ENCODE measurements at regions not wholly inside any gene's neighbourhood (a gene's known extent, or its start where the extent isn't known, plus 50 kb on each side); places are given as distances from the start of the nearest gene placed in this dataset.

GRCh38 chr18:68525091-68525490 lies 189.8 kb downstream of the TMX3 start:
- no peak for DNase-seq (ENCODE audit: low read depth in 2 of 2)

- DNase-seq (ENCODE audit: low read depth in 2 of 2) = no peak
These were observed 194.4 kb downstream of the TMX3 start for GRCh38 chr18:68520406-68521075.

GRCh38 chr18:68519336-68519735 lies 195.6 kb downstream of the TMX3 start:
- DNase-seq (ENCODE audit: low read depth in 2 of 2) = no peak

GRCh38 chr18:68509902-68510301 lies 205.0 kb downstream of the TMX3 start:
- no peak for DNase-seq (ENCODE audit: low read depth in 2 of 2)

- DNase-seq (ENCODE audit: low read depth in 2 of 2) = no peak
These were observed 207.1 kb downstream of the TMX3 start for GRCh38 chr18:68507781-68508180.

- DNase-seq (ENCODE audit: low read depth in 2 of 2) = no peak
These were observed 209.7 kb downstream of the TMX3 start for GRCh38 chr18:68505178-68505574.

- no peak for DNase-seq (ENCODE audit: low read depth in 2 of 2)
These were observed 210.3 kb downstream of the TMX3 start for GRCh38 chr18:68504441-68505177.

- no peak for DNase-seq (ENCODE audit: low read depth in 2 of 2)
These were observed 214.4 kb downstream of the TMX3 start for GRCh38 chr18:68500556-68500955.

- DNase-seq (ENCODE audit: low read depth in 2 of 2) = no peak
These were observed 215.8 kb downstream of the TMX3 start for GRCh38 chr18:68499141-68499540.

GRCh38 chr18:68498636-68499035 lies 216.3 kb downstream of the TMX3 start:
- DNase-seq (ENCODE audit: low read depth in 2 of 2) = no peak

GRCh38 chr18:68498185-68498584 lies 216.7 kb downstream of the TMX3 start:
- DNase-seq (ENCODE audit: low read depth in 2 of 2) = no peak

- no peak for DNase-seq (ENCODE audit: low read depth in 2 of 2)
These were observed 219.9 kb downstream of the TMX3 start for GRCh38 chr18:68494802-68495581.

- no peak for DNase-seq (ENCODE audit: low read depth in 2 of 2)
These were observed 225.7 kb downstream of the TMX3 start for GRCh38 chr18:68489013-68489792.

GRCh38 chr18:68484241-68484640 lies 230.7 kb downstream of the TMX3 start:
- no peak for DNase-seq (ENCODE audit: low read depth in 2 of 2)

- DNase-seq (ENCODE audit: low read depth in 2 of 2) = no peak
These were observed 232.1 kb downstream of the TMX3 start for GRCh38 chr18:68482815-68483214.

- no peak for DNase-seq (ENCODE audit: low read depth in 2 of 2)
These were observed 234.7 kb downstream of the TMX3 start for GRCh38 chr18:68480196-68480595.

GRCh38 chr18:68478246-68478645 lies 236.7 kb downstream of the TMX3 start:
- DNase-seq (ENCODE audit: low read depth in 2 of 2) = no peak

GRCh38 chr18:68475883-68476282 lies 239.0 kb downstream of the TMX3 start:
- no peak for DNase-seq (ENCODE audit: low read depth in 2 of 2)

- no peak for DNase-seq (ENCODE audit: low read depth in 2 of 2)
These were observed 242.1 kb downstream of the TMX3 start for GRCh38 chr18:68472701-68473295.

- no peak for DNase-seq (ENCODE audit: low read depth in 2 of 2)
These were observed 245.8 kb downstream of the TMX3 start for GRCh38 chr18:68469049-68469625.

- DNase-seq (ENCODE audit: low read depth in 2 of 2) = no peak
These were observed 247.0 kb downstream of the TMX3 start for GRCh38 chr18:68467957-68468356.
